ENCODE measurements at regions not wholly inside any gene's neighbourhood (a gene's known extent, or its start where the extent isn't known, plus 50 kb on each side); places are given as distances from the start of the nearest gene placed in this dataset.

DNA sequence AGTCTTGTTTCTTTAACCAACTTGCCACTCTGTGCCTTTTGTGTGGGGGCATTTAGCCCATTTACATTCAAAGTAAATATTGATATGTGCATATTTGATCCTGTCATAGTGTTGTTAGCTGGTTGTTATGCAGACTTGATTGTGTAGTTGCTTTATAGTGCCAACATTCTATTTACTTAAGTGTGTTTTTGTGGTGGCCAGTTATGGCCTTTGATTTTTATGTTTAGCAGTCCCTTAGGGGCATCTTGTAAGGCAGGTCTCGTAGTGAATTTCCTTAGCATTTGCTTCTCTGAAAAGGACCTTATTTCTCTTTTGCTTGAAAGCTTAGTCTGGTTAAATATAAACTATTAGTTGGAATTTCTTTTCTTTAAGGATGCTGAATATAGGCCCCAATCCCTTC lies 282.8 kb upstream of the NECTIN3 start:
- no peak for TF ChIP-seq POLR2AphosphoS5 (IDR thresholded peaks at IDR 0.05; ENCODE audit: low read length)
- no peak for TF ChIP-seq TCF7 (IDR thresholded peaks at IDR 0.05; ENCODE audit: borderline replicate concordance)
- TF ChIP-seq STAT1 (conservative IDR thresholded peaks at IDR 0.05) = no peak
- no peak for TF ChIP-seq ZNF24 (IDR thresholded peaks at IDR 0.05)
- no peak for TF ChIP-seq CHD2 (IDR thresholded peaks at IDR 0.05; ENCODE audit: borderline replicate concordance, low read depth, low read length)
- TF ChIP-seq, protein P1, sequence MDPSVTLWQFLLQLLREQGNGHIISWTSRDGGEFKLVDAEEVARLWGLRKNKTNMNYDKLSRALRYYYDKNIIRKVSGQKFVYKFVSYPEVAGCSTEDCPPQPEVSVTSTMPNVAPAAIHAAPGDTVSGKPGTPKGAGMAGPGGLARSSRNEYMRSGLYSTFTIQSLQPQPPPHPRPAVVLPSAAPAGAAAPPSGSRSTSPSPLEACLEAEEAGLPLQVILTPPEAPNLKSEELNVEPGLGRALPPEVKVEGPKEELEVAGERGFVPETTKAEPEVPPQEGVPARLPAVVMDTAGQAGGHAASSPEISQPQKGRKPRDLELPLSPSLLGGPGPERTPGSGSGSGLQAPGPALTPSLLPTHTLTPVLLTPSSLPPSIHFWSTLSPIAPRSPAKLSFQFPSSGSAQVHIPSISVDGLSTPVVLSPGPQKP (IDR thresholded peaks at IDR 0.05; ENCODE audit: low read depth, low read length) = no peak
- no peak for TF ChIP-seq DPF2 (IDR thresholded peaks at IDR 0.05)
- TF ChIP-seq POLR2AphosphoS2 (IDR thresholded peaks at IDR 0.05; ENCODE audit: low read depth, low read length) = no peak
- TF ChIP-seq POLR2A (IDR thresholded peaks at IDR 0.05; ENCODE audit: low read depth, low read length) = no peak
- TF ChIP-seq, protein P2, sequence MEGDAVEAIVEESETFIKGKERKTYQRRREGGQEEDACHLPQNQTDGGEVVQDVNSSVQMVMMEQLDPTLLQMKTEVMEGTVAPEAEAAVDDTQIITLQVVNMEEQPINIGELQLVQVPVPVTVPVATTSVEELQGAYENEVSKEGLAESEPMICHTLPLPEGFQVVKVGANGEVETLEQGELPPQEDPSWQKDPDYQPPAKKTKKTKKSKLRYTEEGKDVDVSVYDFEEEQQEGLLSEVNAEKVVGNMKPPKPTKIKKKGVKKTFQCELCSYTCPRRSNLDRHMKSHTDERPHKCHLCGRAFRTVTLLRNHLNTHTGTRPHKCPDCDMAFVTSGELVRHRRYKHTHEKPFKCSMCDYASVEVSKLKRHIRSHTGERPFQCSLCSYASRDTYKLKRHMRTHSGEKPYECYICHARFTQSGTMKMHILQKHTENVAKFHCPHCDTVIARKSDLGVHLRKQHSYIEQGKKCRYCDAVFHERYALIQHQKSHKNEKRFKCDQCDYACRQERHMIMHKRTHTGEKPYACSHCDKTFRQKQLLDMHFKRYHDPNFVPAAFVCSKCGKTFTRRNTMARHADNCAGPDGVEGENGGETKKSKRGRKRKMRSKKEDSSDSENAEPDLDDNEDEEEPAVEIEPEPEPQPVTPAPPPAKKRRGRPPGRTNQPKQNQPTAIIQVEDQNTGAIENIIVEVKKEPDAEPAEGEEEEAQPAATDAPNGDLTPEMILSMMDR (IDR thresholded peaks at IDR 0.05 in 2 of 3, conservative IDR thresholded peaks at IDR 0.05 in 1 of 3; ENCODE audit: control insufficient read depth in 2 of 3, extremely low read depth in 1 of 3, insufficient read depth in 1 of 3, low read depth in 3 of 3, low read length in 3 of 3) = no peak
- TF ChIP-seq EZH2 (IDR thresholded peaks at IDR 0.05; ENCODE audit: borderline replicate concordance, control insufficient read depth, low read depth, low read length) = no peak
- TF ChIP-seq CEBPB (IDR thresholded peaks at IDR 0.05; ENCODE audit: borderline replicate concordance in 1 of 2, low read depth in 2 of 2, low read length in 2 of 2) = no peak

Measured in GM12878 (cell line).